HepG2 (cell line): ENCODE measurements at regions not wholly inside any gene's neighbourhood (a gene's known extent, or its start where the extent isn't known, plus 50 kb on each side); places are given as distances from the start of the nearest gene placed in this dataset.

Experiments used
- ATAC-seq: fragments of 200-7000 bp; cut with Tn5 transposase; 3 replicates; pipeline ENCODE4 v1.9.1; 2020; ENCODE audit warnings: mild to moderate bottlenecking, moderate library complexity
- BruUV-seq: library from RNA; stranded (reverse); fragments of 400-500 nt; replicated peaks from 2 replicates; lab custom pipeline; 2021; lab: Mats Ljungman, UMichigan
- CTCF ChIA-PET: fragments of 300-600 bp; formaldehyde crosslinking; extraction: SDS; loops from one replicate; lab custom pipeline; 2021; ENCODE audit warnings: low total read pairs, inconsistent platforms, low intra/inter-chr PET ratio; lab: Yijun Ruan, JAX
- POLR2A ChIA-PET: fragments of 350-600 bp; sonication (Branson Sonifier 250); formaldehyde crosslinking; loops from one replicate; lab custom pipeline; 2020; ENCODE audit warnings: antibody characterized with exemption, inconsistent platforms; lab: Yijun Ruan, JAX
- DNase-seq: peaks from one replicate; pipeline ENCODE4 v3.0.0-alpha.2; 2015; ENCODE audit warnings: low spot score
- FAIRE-seq: peaks from 3 replicates; lab custom pipeline; 2011; peaks lifted over from hg19 to GRCh38; lab: Jason Lieb, UNC
- H2AFZ ChIP-seq: one replicate; pipeline ENCODE4 v1.6.1; 2011; ENCODE audit warnings: low read length, inconsistent platforms
- H3K27ac ChIP-seq: fragments of 300-600 bp; 3 replicates; pipeline ENCODE4 v1.8.0; 2011; ENCODE audit warnings: mixed run types, mild to moderate bottlenecking, mixed read lengths, low read length, inconsistent platforms; ENCODE audit not compliant: insufficient read depth; ENCODE audit errors: extremely low read length
- H3K27me3 ChIP-seq, 2 experiments: fragments of 200-600 bp in 1 of 2; 2 replicates in 1 of 2; 3 replicates in 1 of 2; pipeline versions ENCODE4 v1.6.0 to v1.8.0; 2011; ENCODE audit warnings: low read length in 2 of 2, mild to moderate bottlenecking in 2 of 2, moderate library complexity in 2 of 2, inconsistent platforms in 1 of 2; ENCODE audit not compliant: insufficient read depth in 2 of 2, control insufficient read depth in 1 of 2
- H3K36me3 ChIP-seq, 2 experiments: fragments of 200-600 bp in 1 of 2; replicated peaks in 1 of 2; 2 replicates in 1 of 2; 3 replicates in 1 of 2; pipeline versions ENCODE4 v1.5.1 to v1.8.0; 2011; ENCODE audit warnings: low read length in 2 of 2, inconsistent platforms in 1 of 2; ENCODE audit not compliant: insufficient read depth in 2 of 2, control insufficient read depth in 1 of 2
- H3K4me1 ChIP-seq: 2 replicates; pipeline ENCODE4 v1.5.1; 2012; ENCODE audit warnings: low read length, inconsistent platforms; ENCODE audit not compliant: insufficient read depth
- H3K4me2 ChIP-seq: 2 replicates; pipeline ENCODE4 v1.6.0; 2011; ENCODE audit warnings: low read depth, low read length, inconsistent platforms
- H3K4me3 ChIP-seq, 3 experiments: fragments of 200-600 bp in 1 of 3; sonication (generic), shearing (Covaris generic) in 1 of 3; replicated peaks in 1 of 3; 2 replicates each; pipeline ENCODE4 v1.5.1; 2011 to 2016; ENCODE audit warnings: low read length in 3 of 3, inconsistent platforms in 2 of 3, low read depth in 2 of 3, mild to moderate bottlenecking in 2 of 3, control low read depth in 1 of 3, mixed read lengths in 1 of 3; ENCODE audit not compliant: insufficient read depth in 1 of 3
- H3K79me2 ChIP-seq: one replicate; pipeline ENCODE4 v1.6.1; 2011; ENCODE audit warnings: low read length, inconsistent platforms; ENCODE audit not compliant: insufficient read depth
- H3K9ac ChIP-seq: 2 replicates; pipeline ENCODE4 v1.6.0; 2011; ENCODE audit warnings: mild to moderate bottlenecking, low read depth, low read length, inconsistent platforms; ENCODE audit not compliant: insufficient read depth
- H3K9me3 ChIP-seq: 2 replicates; pipeline ENCODE4 v1.5.1; 2012; ENCODE audit warnings: mild to moderate bottlenecking, low read length
- H4K20me1 ChIP-seq: 2 replicates; pipeline ENCODE4 v1.6.0; 2011; ENCODE audit warnings: inconsistent platforms, mild to moderate bottlenecking, low read length, moderate library complexity; ENCODE audit not compliant: insufficient read depth
- FOSL1 ChIP-seq: sonication (generic); formaldehyde crosslinking; IDR thresholded peaks from 2 replicates; pipeline ENCODE4 v1.9.0; 2021; ENCODE audit warnings: missing genetic modification reagents, borderline replicate concordance
- HES4 ChIP-seq: sonication (generic); formaldehyde crosslinking; IDR thresholded peaks from 2 replicates; pipeline ENCODE4 v1.9.0; 2021; ENCODE audit warnings: mild to moderate bottlenecking, missing genetic modification reagents, borderline replicate concordance
- NBN ChIP-seq: fragments of 450-650 bp; conservative IDR thresholded peaks from 2 replicates; pipeline ENCODE4 v1.6.1; 2017
- ONECUT2 ChIP-seq: sonication (generic); formaldehyde crosslinking; IDR thresholded peaks from 2 replicates; pipeline ENCODE4 v1.4.0; 2020; ENCODE audit warnings: missing genetic modification reagents
- SOX5 ChIP-seq: IDR thresholded peaks from 2 replicates; pipeline ENCODE4 v1.6.1; 2016; ENCODE audit warnings: borderline replicate concordance
- TBL1XR1 ChIP-seq: fragments of 150-350 bp; IDR thresholded peaks from 2 replicates; pipeline ENCODE4 v1.6.1; 2014; ENCODE audit warnings: borderline replicate concordance, low read length; ENCODE audit not compliant: partially characterized antibody
- TRIM24 ChIP-seq: sonication (generic); formaldehyde crosslinking; IDR thresholded peaks from 2 replicates; pipeline ENCODE4 v1.8.0; 2022; ENCODE audit warnings: mild to moderate bottlenecking, missing genetic modification reagents
- ZNF460 ChIP-seq: sonication (generic); formaldehyde crosslinking; IDR thresholded peaks from 2 replicates; pipeline ENCODE4 v1.5.1; 2020; ENCODE audit warnings: missing genetic modification reagents, mild to moderate bottlenecking, borderline replicate concordance
- ZNF660 ChIP-seq: sonication (generic); formaldehyde crosslinking; IDR thresholded peaks from 2 replicates; pipeline ENCODE4 v1.5.1; 2020; ENCODE audit warnings: mild to moderate bottlenecking, low read depth, missing genetic modification reagents, borderline replicate concordance
- ZNF709 ChIP-seq: sonication (generic); formaldehyde crosslinking; IDR thresholded peaks from 2 replicates; pipeline ENCODE4 v1.5.0; 2020; ENCODE audit warnings: mild to moderate bottlenecking, missing genetic modification reagents
- WGBS: methylation state at CpG from one replicate; pipeline ENCODE4 v1.1.6; 2017; ENCODE audit warnings: low lambda C conversion rate; 5-methylcytosine and 5-hydroxymethylcytosine counted together
- in situ Hi-C: cut with HindIII; loops from 2 replicates; pipeline ENCODE4 v1.10.0; 2017; ENCODE audit warnings: low pct_unique_long_range_greater_than_20kb; ENCODE audit not compliant: extremely low pct_ligation_motif_present
- intact Hi-C: fragments of 100-400 bp; cut with micrococcal nuclease; formaldehyde crosslinking; loops from one replicate; pipeline ENCODE4 v1.10.0; 2022; ENCODE audit not compliant: unreplicated experiment
- TF ChIP-seq, protein P1 (sequence below): sonication (generic); formaldehyde crosslinking; IDR thresholded peaks from 2 replicates; pipeline ENCODE4 v1.4.0; 2020; ENCODE audit warnings: missing genetic modification reagents
- TF ChIP-seq, protein P2 (sequence below): sonication (generic); formaldehyde crosslinking; IDR thresholded peaks from 2 replicates; pipeline ENCODE4 v1.4.0; 2020; ENCODE audit warnings: missing genetic modification reagents, borderline replicate concordance
- TF ChIP-seq, protein P3 (sequence below): IDR thresholded peaks from 2 replicates; pipeline ENCODE4 v1.6.1; 2018; ENCODE audit warnings: missing genetic modification reagents, mild to moderate bottlenecking, missing compliant biosample characterization
- TF ChIP-seq, protein P4 (sequence below): sonication (generic); formaldehyde crosslinking; IDR thresholded peaks from 2 replicates; pipeline ENCODE4 v1.4.0; 2020; ENCODE audit warnings: missing genetic modification reagents, mild to moderate bottlenecking, borderline replicate concordance
- TF ChIP-seq, protein P5 (sequence below): sonication (generic); formaldehyde crosslinking; IDR thresholded peaks from 2 replicates; pipeline ENCODE4 v1.9.0; 2022; ENCODE audit warnings: missing genetic modification reagents, mild to moderate bottlenecking, borderline replicate concordance

DNA sequence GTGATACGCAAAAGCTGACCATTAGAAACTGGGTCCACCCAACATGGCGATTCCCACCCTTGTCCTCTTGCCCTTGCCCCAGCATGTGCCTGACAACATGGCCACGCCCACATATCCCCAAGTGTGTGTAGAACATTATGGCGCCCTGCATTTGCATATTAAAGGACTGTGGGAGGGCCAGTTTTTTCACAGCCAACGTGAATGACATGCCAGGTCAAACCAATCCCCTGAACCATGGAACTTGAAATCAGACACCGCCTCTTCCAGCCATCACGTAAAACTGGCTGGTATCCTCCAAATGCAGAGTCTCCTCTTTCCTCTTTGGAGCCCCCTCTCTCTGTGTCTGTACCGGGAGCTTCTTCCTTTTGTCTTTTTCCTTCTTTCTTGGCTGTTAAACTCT, 156.7 kb upstream of the EPHA6 start:
- FAIRE-seq: no peak
- CTCF ChIA-PET: no interaction called here

More for the DNA sequence above, 156.7 kb upstream of the EPHA6 start:
- WGBS: 35% methylated on average over 6 of the region's 8 CpGs
- H3K4me2 ChIP-seq: no peak overlapping the region
- no TSS peak for BruUV-seq
- DNase-seq (no peak), ATAC-seq (no peak)
- H3K4me1 ChIP-seq: no peaks in the 10 kb centered on the region
- in situ Hi-C loops (no loop called here), intact Hi-C loops (no loop called here)
- POLR2A ChIA-PET: no interaction called here
- no peaks in the 10 kb centered on the region for H3K27me3 ChIP-seq
- H3K36me3 ChIP-seq: no peaks in the 10 kb centered on the region
- no peak overlapping the region for H3K9ac ChIP-seq
- no peaks in the 10 kb centered on the region for H3K79me2 ChIP-seq
- no peak overlapping the region for H3K27ac ChIP-seq
- TF ChIP-seq, protein P1, sequence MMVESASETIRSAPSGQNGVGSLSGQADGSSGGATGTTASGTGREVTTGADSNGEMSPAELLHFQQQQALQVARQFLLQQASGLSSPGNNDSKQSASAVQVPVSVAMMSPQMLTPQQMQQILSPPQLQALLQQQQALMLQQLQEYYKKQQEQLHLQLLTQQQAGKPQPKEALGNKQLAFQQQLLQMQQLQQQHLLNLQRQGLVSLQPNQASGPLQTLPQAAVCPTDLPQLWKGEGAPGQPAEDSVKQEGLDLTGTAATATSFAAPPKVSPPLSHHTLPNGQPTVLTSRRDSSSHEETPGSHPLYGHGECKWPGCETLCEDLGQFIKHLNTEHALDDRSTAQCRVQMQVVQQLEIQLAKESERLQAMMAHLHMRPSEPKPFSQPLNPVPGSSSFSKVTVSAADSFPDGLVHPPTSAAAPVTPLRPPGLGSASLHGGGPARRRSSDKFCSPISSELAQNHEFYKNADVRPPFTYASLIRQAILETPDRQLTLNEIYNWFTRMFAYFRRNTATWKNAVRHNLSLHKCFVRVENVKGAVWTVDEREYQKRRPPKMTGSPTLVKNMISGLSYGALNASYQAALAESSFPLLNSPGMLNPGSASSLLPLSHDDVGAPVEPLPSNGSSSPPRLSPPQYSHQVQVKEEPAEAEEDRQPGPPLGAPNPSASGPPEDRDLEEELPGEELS (CRISPR knock-in tag): no peak
- TF ChIP-seq TBL1XR1: no peak
- TF ChIP-seq ZNF460 (CRISPR knock-in tag): no peak
- TF ChIP-seq, protein P2, sequence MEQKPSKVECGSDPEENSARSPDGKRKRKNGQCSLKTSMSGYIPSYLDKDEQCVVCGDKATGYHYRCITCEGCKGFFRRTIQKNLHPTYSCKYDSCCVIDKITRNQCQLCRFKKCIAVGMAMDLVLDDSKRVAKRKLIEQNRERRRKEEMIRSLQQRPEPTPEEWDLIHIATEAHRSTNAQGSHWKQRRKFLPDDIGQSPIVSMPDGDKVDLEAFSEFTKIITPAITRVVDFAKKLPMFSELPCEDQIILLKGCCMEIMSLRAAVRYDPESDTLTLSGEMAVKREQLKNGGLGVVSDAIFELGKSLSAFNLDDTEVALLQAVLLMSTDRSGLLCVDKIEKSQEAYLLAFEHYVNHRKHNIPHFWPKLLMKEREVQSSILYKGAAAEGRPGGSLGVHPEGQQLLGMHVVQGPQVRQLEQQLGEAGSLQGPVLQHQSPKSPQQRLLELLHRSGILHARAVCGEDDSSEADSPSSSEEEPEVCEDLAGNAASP: no peak
- TF ChIP-seq, protein P3, sequence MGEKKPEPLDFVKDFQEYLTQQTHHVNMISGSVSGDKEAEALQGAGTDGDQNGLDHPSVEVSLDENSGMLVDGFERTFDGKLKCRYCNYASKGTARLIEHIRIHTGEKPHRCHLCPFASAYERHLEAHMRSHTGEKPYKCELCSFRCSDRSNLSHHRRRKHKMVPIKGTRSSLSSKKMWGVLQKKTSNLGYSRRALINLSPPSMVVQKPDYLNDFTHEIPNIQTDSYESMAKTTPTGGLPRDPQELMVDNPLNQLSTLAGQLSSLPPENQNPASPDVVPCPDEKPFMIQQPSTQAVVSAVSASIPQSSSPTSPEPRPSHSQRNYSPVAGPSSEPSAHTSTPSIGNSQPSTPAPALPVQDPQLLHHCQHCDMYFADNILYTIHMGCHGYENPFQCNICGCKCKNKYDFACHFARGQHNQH (CRISPR knock-in tag): no peak
- TF ChIP-seq ZNF660 (CRISPR knock-in tag): no peak
- TF ChIP-seq, protein P4, sequence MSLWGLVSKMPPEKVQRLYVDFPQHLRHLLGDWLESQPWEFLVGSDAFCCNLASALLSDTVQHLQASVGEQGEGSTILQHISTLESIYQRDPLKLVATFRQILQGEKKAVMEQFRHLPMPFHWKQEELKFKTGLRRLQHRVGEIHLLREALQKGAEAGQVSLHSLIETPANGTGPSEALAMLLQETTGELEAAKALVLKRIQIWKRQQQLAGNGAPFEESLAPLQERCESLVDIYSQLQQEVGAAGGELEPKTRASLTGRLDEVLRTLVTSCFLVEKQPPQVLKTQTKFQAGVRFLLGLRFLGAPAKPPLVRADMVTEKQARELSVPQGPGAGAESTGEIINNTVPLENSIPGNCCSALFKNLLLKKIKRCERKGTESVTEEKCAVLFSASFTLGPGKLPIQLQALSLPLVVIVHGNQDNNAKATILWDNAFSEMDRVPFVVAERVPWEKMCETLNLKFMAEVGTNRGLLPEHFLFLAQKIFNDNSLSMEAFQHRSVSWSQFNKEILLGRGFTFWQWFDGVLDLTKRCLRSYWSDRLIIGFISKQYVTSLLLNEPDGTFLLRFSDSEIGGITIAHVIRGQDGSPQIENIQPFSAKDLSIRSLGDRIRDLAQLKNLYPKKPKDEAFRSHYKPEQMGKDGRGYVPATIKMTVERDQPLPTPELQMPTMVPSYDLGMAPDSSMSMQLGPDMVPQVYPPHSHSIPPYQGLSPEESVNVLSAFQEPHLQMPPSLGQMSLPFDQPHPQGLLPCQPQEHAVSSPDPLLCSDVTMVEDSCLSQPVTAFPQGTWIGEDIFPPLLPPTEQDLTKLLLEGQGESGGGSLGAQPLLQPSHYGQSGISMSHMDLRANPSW (CRISPR knock-in tag): no peak
- TF ChIP-seq, protein P5, sequence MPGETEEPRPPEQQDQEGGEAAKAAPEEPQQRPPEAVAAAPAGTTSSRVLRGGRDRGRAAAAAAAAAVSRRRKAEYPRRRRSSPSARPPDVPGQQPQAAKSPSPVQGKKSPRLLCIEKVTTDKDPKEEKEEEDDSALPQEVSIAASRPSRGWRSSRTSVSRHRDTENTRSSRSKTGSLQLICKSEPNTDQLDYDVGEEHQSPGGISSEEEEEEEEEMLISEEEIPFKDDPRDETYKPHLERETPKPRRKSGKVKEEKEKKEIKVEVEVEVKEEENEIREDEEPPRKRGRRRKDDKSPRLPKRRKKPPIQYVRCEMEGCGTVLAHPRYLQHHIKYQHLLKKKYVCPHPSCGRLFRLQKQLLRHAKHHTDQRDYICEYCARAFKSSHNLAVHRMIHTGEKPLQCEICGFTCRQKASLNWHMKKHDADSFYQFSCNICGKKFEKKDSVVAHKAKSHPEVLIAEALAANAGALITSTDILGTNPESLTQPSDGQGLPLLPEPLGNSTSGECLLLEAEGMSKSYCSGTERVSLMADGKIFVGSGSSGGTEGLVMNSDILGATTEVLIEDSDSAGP (CRISPR knock-in tag): no peak
- no peak for TF ChIP-seq HES4
- no peak for TF ChIP-seq ZNF709
- no peak for TF ChIP-seq TRIM24 (CRISPR knock-in tag)
- no peak for TF ChIP-seq FOSL1 (CRISPR knock-in tag)
- no peak for TF ChIP-seq NBN
- TF ChIP-seq SOX5 (CRISPR knock-in tag): no peak
- TF ChIP-seq ONECUT2 (CRISPR knock-in tag): no peak
- no peak overlapping the region for H2AFZ ChIP-seq
- no peaks in the 10 kb centered on the region for H4K20me1 ChIP-seq
- H3K4me3 ChIP-seq: no peak overlapping the region
- peaks cover 8% of the 10 kb centered on the region for H3K9me3 ChIP-seq
